ENCODE measurements at regions not wholly inside any gene's neighbourhood (a gene's known extent, or its start where the extent isn't known, plus 50 kb on each side); places are given as distances from the start of the nearest gene placed in this dataset.

DNA sequence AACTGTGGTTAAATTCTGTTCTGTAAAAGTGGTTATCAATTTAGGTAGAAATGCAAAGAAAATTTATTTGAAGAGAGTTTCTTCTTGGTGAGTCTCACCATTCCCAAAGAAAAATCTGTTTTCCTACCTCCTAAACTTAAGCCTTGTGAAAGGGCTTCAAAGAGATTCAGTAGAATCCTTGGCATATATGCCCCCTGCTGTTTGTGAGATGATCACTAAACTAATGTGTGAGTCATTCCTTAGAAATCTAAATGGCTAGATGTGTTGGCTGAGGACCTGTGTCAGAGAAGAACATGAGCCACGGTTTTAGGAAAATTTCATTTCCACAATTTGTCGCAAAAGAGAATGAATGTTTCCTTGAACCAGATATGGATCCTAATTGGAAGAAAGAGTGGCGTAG lies 260.9 kb downstream of the SLC7A11 start:
- no peak for TF ChIP-seq CTCF (IDR thresholded peaks at IDR 0.05; ENCODE audit: control extremely low read depth, extremely low read depth, low read depth, missing control alignments)
- ChIA-PET CTCF (interaction anchor here (0.8 to 1.1 kb wide), 2 partner anchors 8 to 9 kb away, joined by 3 read pairs; no protein-coding TSS in a partner anchor), POLR2A (no interaction called here)
- DNase-seq (ENCODE audit: extremely low spot score) = no peak

DNA sequence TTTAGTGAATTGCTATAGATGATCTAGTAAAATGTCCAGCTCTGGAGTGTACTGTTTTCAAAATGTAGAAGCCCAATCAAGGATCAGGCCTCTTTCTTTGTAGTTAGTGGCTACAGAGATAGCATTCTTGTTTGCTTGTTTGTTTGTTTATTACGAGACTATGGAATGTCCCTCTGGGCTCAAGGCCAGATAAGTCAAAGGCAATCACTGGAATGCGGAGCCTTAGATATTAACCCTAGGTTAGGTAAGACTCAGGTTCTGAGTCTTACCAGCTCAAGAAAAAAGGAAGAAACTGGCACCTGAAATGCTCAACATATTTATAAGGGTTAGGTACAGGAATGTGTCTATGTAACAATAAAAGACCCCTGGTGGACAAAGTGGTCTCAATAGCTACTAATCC lies 261.5 kb downstream of the SLC7A11 start:
- TF ChIP-seq CTCF (IDR thresholded peaks at IDR 0.05; ENCODE audit: control extremely low read depth, extremely low read depth, low read depth, missing control alignments) = no peak
- ChIA-PET CTCF (interaction anchor here (0.8 to 1.1 kb wide), 2 partner anchors 9 to 10 kb away, joined by 3 read pairs; no protein-coding TSS in a partner anchor), POLR2A (no interaction called here)
- no peak for DNase-seq (ENCODE audit: extremely low spot score)

- CTCF ChIA-PET = no interaction called here
- POLR2A ChIA-PET = no interaction called here
- DNase-seq (ENCODE audit: extremely low spot score) = no peak
- no peak for TF ChIP-seq CTCF (IDR thresholded peaks at IDR 0.05; ENCODE audit: control extremely low read depth, extremely low read depth, low read depth, missing control alignments)
Measured at GRCh38 chr4:137979938-137980337, 262.2 kb downstream of the SLC7A11 start.

GRCh38 chr4:137968956-137969678 lies 273.0 kb downstream of the SLC7A11 start:
- no peak for DNase-seq (ENCODE audit: extremely low spot score)
- TF ChIP-seq CTCF (IDR thresholded peaks at IDR 0.05; ENCODE audit: control extremely low read depth, extremely low read depth, low read depth, missing control alignments) = no peak
- CTCF ChIA-PET = interaction anchor here (1.3 kb wide), 1 partner anchor 10 kb away, joined by 4 read pairs; no protein-coding TSS in a partner anchor
- POLR2A ChIA-PET = no interaction called here

GRCh38 chr4:137967480-137968190 lies 274.5 kb downstream of the SLC7A11 start:
- DNase-seq (ENCODE audit: extremely low spot score) = no peak

GRCh38 chr4:137966504-137966903 lies 275.6 kb downstream of the SLC7A11 start:
- ChIA-PET CTCF (no interaction called here), POLR2A (no interaction called here)
- no peak for DNase-seq (ENCODE audit: extremely low spot score)
- no peak for TF ChIP-seq CTCF (IDR thresholded peaks at IDR 0.05; ENCODE audit: control extremely low read depth, extremely low read depth, low read depth, missing control alignments)

More at GRCh38 chr4:137967480-137968190, 274.5 kb downstream of the SLC7A11 start:
- ChIA-PET POLR2A (no interaction called here), CTCF (no interaction called here)
- TF ChIP-seq CTCF (IDR thresholded peaks at IDR 0.05; ENCODE audit: control extremely low read depth, extremely low read depth, low read depth, missing control alignments) = no peak
